Activated T-cell treated with anti-CD3 and anti-CD28 coated beads for 1 hour (primary cell): ENCODE measurements at regions not wholly inside any gene's neighbourhood (a gene's known extent, or its start where the extent isn't known, plus 50 kb on each side); places are given as distances from the start of the nearest gene placed in this dataset.
"Not testable (repeated sequence)": the region's sequence is repeated elsewhere in the genome, so short reads cannot be mapped to it uniquely, and the experiment has no call there.

ENCODE experiments used
- DNase-seq: peaks from one replicate; pipeline ENCODE4 v3.0.0-alpha.2; 2020; ENCODE audit warnings: low read depth

- no peak for DNase-seq
Measured at GRCh38 chr2:234406085-234406484, 90.8 kb downstream of the ARL4C start.

GRCh38 chr2:234405462-234405861, 91.4 kb downstream of the ARL4C start:
- no peak for DNase-seq

GRCh38 chr2:234404957-234405356, 91.9 kb downstream of the ARL4C start:
- no peak for DNase-seq

- no peak for DNase-seq
Measured at GRCh38 chr2:234403751-234404150, 93.1 kb downstream of the ARL4C start.

- DNase-seq: no peak
Measured at GRCh38 chr2:234403074-234403473, 93.8 kb downstream of the ARL4C start.

GRCh38 chr2:234401426-234401825, 95.5 kb downstream of the ARL4C start:
- DNase-seq: no peak

- no peak for DNase-seq
Measured at GRCh38 chr2:234399451-234400246, 97.2 kb downstream of the ARL4C start.

GRCh38 chr2:234398531-234398930, 98.3 kb downstream of the ARL4C start:
- no peak for DNase-seq

GRCh38 chr2:234395891-234396420, 100.9 kb downstream of the ARL4C start:
- DNase-seq: no peak

GRCh38 chr2:234394450-234394849, 102.4 kb downstream of the ARL4C start:
- DNase-seq: no peak

GRCh38 chr2:234393354-234393753, 103.5 kb downstream of the ARL4C start:
- DNase-seq: no peak

GRCh38 chr2:234392041-234392615, 104.8 kb downstream of the ARL4C start:
- no peak for DNase-seq

GRCh38 chr2:234391625-234392024, 105.3 kb downstream of the ARL4C start:
- no peak for DNase-seq

- DNase-seq: not testable (repeated sequence)
Measured at GRCh38 chr2:234389661-234390060, 107.2 kb downstream of the ARL4C start.

- no peak for DNase-seq
Measured at GRCh38 chr2:234388591-234388990, 108.3 kb downstream of the ARL4C start.

- DNase-seq: no peak
Measured at GRCh38 chr2:234386971-234387370, 109.9 kb downstream of the ARL4C start.

- no peak for DNase-seq
Measured at GRCh38 chr2:234382131-234382530, 114.8 kb downstream of the ARL4C start.

- DNase-seq: not testable (repeated sequence)
Measured at GRCh38 chr2:234378958-234379357, 117.9 kb downstream of the ARL4C start.

- no peak for DNase-seq
Measured at GRCh38 chr2:234378440-234378839, 118.4 kb downstream of the ARL4C start.

- no peak for DNase-seq
Measured at GRCh38 chr2:234377761-234378391, 119.0 kb downstream of the ARL4C start.

- DNase-seq: no peak
Measured at GRCh38 chr2:234376229-234376628, 120.7 kb downstream of the ARL4C start.

GRCh38 chr2:234375176-234375880, 121.6 kb downstream of the ARL4C start:
- DNase-seq: no peak
